ENCODE measurements at regions not wholly inside any gene's neighbourhood (a gene's known extent, or its start where the extent isn't known, plus 50 kb on each side); places are given as distances from the start of the nearest gene placed in this dataset.

DNA sequence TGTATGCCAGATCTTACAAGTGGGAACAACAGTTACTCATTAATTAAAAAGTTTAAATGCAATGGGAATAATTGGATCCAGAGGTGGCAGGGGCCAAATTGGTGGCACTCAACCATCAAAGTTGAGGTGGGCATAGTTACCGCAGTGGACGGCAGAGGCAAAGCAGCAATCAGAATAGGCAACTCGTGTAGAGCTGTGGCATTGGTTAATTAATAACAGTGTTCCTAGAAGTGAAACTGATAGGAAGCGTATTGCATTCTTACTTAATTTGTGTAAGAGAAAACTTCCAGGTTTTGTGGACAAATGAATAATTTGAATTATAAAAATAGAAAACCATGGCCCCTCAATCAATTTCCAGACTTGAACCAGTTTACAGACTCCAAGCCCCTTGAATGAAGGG is 1068.2 kb upstream of the ACVR2A start:
- Histone ChIP-seq H2BK120ac (ENCODE audit: low read depth, low read length) (no peak overlapping the region), H4K91ac (ENCODE audit: low read length) (no peak overlapping the region), H3K36me3 (ENCODE audit: control insufficient read depth in 1 of 2, insufficient read depth in 2 of 2, low read depth in 1 of 2, low read length in 2 of 2) (no peaks in the 10 kb centered on the region), H3K4me3 (ENCODE audit: insufficient read depth in 1 of 2, low read depth in 1 of 2, low read length in 2 of 2) (no peak overlapping the region), H3K79me1 (replicated peaks; ENCODE audit: low read length, poor library complexity, severe bottlenecking) (no peaks in the 10 kb centered on the region), H3K27ac (ENCODE audit: low read length, poor library complexity, severe bottlenecking) (no peak overlapping the region), H3K4me2 (ENCODE audit: low read length, poor library complexity, severe bottlenecking) (no peak overlapping the region), H3K23ac (ENCODE audit: low read length in 2 of 2) (no peak overlapping the region), H3K27me3 (ENCODE audit: control insufficient read depth in 1 of 2, insufficient read depth in 1 of 2, low read length in 2 of 2) (no peaks in the 10 kb centered on the region), H2BK15ac (ENCODE audit: low read depth, poor library complexity, severe bottlenecking) (no peak overlapping the region), H2BK5ac (ENCODE audit: low read depth, low read length, poor library complexity, severe bottlenecking) (no peak overlapping the region), H3K4ac (ENCODE audit: low read depth in 1 of 2, low read length in 2 of 2) (no peak overlapping the region), H3K9me3 (ENCODE audit: control insufficient read depth, low read length) (no peaks in the 10 kb centered on the region), H2AK5ac (ENCODE audit: low read length, severe bottlenecking) (no peak overlapping the region), H4K8ac (ENCODE audit: low read length) (no peak overlapping the region), H3K18ac (ENCODE audit: low read depth in 1 of 2, low read length in 2 of 2) (no peak overlapping the region), H3K9ac (ENCODE audit: low read length) (no peak overlapping the region), H3K4me1 (ENCODE audit: control insufficient read depth, insufficient read depth, low read depth, low read length) (peaks cover 1% of the 10 kb centered on the region), H3K14ac (ENCODE audit: low read length in 2 of 2) (no peak overlapping the region), H2BK12ac (ENCODE audit: low read length in 2 of 2) (no peak overlapping the region), H2AFZ (ENCODE audit: low read depth, low read length) (no peak overlapping the region)
- no peak for DNase-seq
- WGBS, result 77% methylated on average over 3 of the region's 4 CpGs

DNA sequence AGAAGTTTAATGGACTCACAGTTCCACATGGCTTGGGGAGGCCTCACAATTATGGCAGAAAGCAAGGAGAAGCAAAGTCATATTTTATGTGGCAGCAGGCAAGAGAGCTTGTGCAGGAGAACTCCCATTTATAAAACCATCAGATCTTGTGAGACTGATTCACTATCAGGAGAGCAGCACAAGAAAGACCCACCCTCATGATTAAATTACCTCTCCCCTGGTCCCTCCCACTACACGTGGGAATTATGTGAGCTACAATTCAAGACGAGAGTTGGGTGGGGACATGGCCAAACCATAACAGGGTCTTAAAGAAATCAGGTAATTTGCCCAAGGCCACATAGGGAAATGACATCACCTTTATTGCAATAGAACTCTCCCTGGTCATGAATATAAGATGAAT is 1073.3 kb upstream of the ACVR2A start:
- no peak overlapping the region for H2BK120ac ChIP-seq (ENCODE audit: low read depth, low read length)
- H3K14ac ChIP-seq (ENCODE audit: low read length in 2 of 2), result no peak overlapping the region
- no peak overlapping the region for H2BK12ac ChIP-seq (ENCODE audit: low read length in 2 of 2)
- H4K91ac ChIP-seq (ENCODE audit: low read length), result no peak overlapping the region
- no peak overlapping the region for H2BK5ac ChIP-seq (ENCODE audit: low read depth, low read length, poor library complexity, severe bottlenecking)
- no peak overlapping the region for H2BK15ac ChIP-seq (ENCODE audit: low read depth, poor library complexity, severe bottlenecking)
- H3K4me1 ChIP-seq (ENCODE audit: control insufficient read depth, insufficient read depth, low read depth, low read length), result peaks cover under 1% of the 10 kb centered on the region
- H3K4ac ChIP-seq (ENCODE audit: low read depth in 1 of 2, low read length in 2 of 2), result no peak overlapping the region
- no peaks in the 10 kb centered on the region for H3K27me3 ChIP-seq (ENCODE audit: control insufficient read depth in 1 of 2, insufficient read depth in 1 of 2, low read length in 2 of 2)
- no peak overlapping the region for H2AK5ac ChIP-seq (ENCODE audit: low read length, severe bottlenecking)
- H3K4me2 ChIP-seq (ENCODE audit: low read length, poor library complexity, severe bottlenecking), result no peak overlapping the region
- no peak overlapping the region for H3K23ac ChIP-seq (ENCODE audit: low read length in 2 of 2)
- H3K27ac ChIP-seq (ENCODE audit: low read length, poor library complexity, severe bottlenecking), result no peak overlapping the region
- WGBS, result 34% methylated on average over 2 of the region's 2 CpGs
- H3K9ac ChIP-seq (ENCODE audit: low read length), result no peak overlapping the region
- no peak overlapping the region for H2AFZ ChIP-seq (ENCODE audit: low read depth, low read length)
- H3K9me3 ChIP-seq (ENCODE audit: control insufficient read depth, low read length), result no peaks in the 10 kb centered on the region
- no peak for DNase-seq
- no peaks in the 10 kb centered on the region for H3K36me3 ChIP-seq (ENCODE audit: control insufficient read depth in 1 of 2, insufficient read depth in 2 of 2, low read depth in 1 of 2, low read length in 2 of 2)
- no peaks in the 10 kb centered on the region for H3K79me1 ChIP-seq (replicated peaks; ENCODE audit: low read length, poor library complexity, severe bottlenecking)
- no peak overlapping the region for H3K18ac ChIP-seq (ENCODE audit: low read depth in 1 of 2, low read length in 2 of 2)
- no peak overlapping the region for H3K4me3 ChIP-seq (ENCODE audit: insufficient read depth in 1 of 2, low read depth in 1 of 2, low read length in 2 of 2)
- H4K8ac ChIP-seq (ENCODE audit: low read length), result no peak overlapping the region

DNA sequence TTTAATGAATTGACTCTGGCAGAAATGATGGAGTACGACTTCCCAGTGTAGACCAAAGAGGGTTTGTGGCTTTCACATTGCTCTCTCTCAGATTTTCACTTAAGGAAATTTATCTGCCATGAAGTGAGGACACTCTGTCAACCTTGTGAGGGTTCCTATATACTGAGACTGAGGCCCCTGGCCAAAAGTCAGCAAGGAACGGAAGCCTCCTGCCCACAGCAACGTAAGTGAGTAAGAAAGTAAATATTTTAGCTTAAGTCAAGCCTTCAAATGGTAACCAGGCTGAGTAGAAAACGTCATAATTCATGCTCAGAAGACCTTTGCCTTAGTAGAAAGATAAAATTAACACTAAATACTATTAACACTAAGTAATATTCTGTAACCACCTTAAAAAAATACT is 1080.5 kb upstream of the ACVR2A start:
- H3K9me3 ChIP-seq (ENCODE audit: control insufficient read depth, low read length), result peaks cover 2% of the 10 kb centered on the region
- H3K23ac ChIP-seq (ENCODE audit: low read length in 2 of 2), result no peak overlapping the region
- H3K9ac ChIP-seq (ENCODE audit: low read length), result no peak overlapping the region
- H3K4me3 ChIP-seq (ENCODE audit: insufficient read depth in 1 of 2, low read depth in 1 of 2, low read length in 2 of 2), result no peak overlapping the region
- no peak overlapping the region for H2BK15ac ChIP-seq (ENCODE audit: low read depth, poor library complexity, severe bottlenecking)
- H3K79me1 ChIP-seq (replicated peaks; ENCODE audit: low read length, poor library complexity, severe bottlenecking), result no peaks in the 10 kb centered on the region
- no peak overlapping the region for H2AFZ ChIP-seq (ENCODE audit: low read depth, low read length)
- H2BK5ac ChIP-seq (ENCODE audit: low read depth, low read length, poor library complexity, severe bottlenecking), result no peak overlapping the region
- no peak overlapping the region for H3K14ac ChIP-seq (ENCODE audit: low read length in 2 of 2)
- H2BK120ac ChIP-seq (ENCODE audit: low read depth, low read length), result no peak overlapping the region
- H3K27me3 ChIP-seq (ENCODE audit: control insufficient read depth in 1 of 2, insufficient read depth in 1 of 2, low read length in 2 of 2), result no peaks in the 10 kb centered on the region
- H4K8ac ChIP-seq (ENCODE audit: low read length), result no peak overlapping the region
- no peak overlapping the region for H3K4ac ChIP-seq (ENCODE audit: low read depth in 1 of 2, low read length in 2 of 2)
- H3K36me3 ChIP-seq (ENCODE audit: control insufficient read depth in 1 of 2, insufficient read depth in 2 of 2, low read depth in 1 of 2, low read length in 2 of 2), result no peaks in the 10 kb centered on the region
- DNase-seq, result no peak
- H3K4me2 ChIP-seq (ENCODE audit: low read length, poor library complexity, severe bottlenecking), result no peak overlapping the region
- H4K91ac ChIP-seq (ENCODE audit: low read length), result no peak overlapping the region
- no peak overlapping the region for H3K27ac ChIP-seq (ENCODE audit: low read length, poor library complexity, severe bottlenecking)
- no peak overlapping the region for H2BK12ac ChIP-seq (ENCODE audit: low read length in 2 of 2)
- 73% methylated on average over 3 of the region's 4 CpGs for WGBS
- no peaks in the 10 kb centered on the region for H3K4me1 ChIP-seq (ENCODE audit: control insufficient read depth, insufficient read depth, low read depth, low read length)
- H2AK5ac ChIP-seq (ENCODE audit: low read length, severe bottlenecking), result no peak overlapping the region
- no peak overlapping the region for H3K18ac ChIP-seq (ENCODE audit: low read depth in 1 of 2, low read length in 2 of 2)

DNA sequence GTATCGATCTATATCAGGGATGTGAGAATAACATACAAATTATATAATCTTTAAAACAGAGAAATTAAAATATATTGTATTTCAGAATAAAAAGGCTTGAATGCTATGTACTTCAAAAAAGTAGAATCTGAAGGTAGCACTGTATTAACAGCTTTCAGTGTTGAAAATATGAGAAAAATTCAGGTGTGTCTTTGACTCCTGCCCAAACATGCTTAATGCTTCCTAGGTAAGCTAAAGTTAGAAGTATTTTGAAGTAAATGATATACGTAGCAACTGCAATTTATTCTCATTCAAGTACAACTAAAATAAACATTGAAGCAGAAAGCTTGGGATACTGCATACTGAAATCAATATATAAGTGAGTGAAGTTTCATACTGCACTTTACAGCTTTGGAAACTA is 1082.0 kb upstream of the ACVR2A start:
- Histone ChIP-seq H3K4me1 (ENCODE audit: control insufficient read depth, insufficient read depth, low read depth, low read length) (no peaks in the 10 kb centered on the region), H2BK120ac (ENCODE audit: low read depth, low read length) (no peak overlapping the region), H2AK5ac (ENCODE audit: low read length, severe bottlenecking) (no peak overlapping the region), H3K27me3 (ENCODE audit: control insufficient read depth in 1 of 2, insufficient read depth in 1 of 2, low read length in 2 of 2) (no peaks in the 10 kb centered on the region), H3K79me1 (replicated peaks; ENCODE audit: low read length, poor library complexity, severe bottlenecking) (no peaks in the 10 kb centered on the region), H2BK12ac (ENCODE audit: low read length in 2 of 2) (no peak overlapping the region), H4K91ac (ENCODE audit: low read length) (no peak overlapping the region), H3K9me3 (ENCODE audit: control insufficient read depth, low read length) (peaks cover 2% of the 10 kb centered on the region), H3K27ac (ENCODE audit: low read length, poor library complexity, severe bottlenecking) (no peak overlapping the region), H3K18ac (ENCODE audit: low read depth in 1 of 2, low read length in 2 of 2) (no peak overlapping the region), H4K8ac (ENCODE audit: low read length) (no peak overlapping the region), H3K4ac (ENCODE audit: low read depth in 1 of 2, low read length in 2 of 2) (no peak overlapping the region), H3K4me2 (ENCODE audit: low read length, poor library complexity, severe bottlenecking) (no peak overlapping the region), H2BK15ac (ENCODE audit: low read depth, poor library complexity, severe bottlenecking) (no peak overlapping the region), H2BK5ac (ENCODE audit: low read depth, low read length, poor library complexity, severe bottlenecking) (no peak overlapping the region), H2AFZ (ENCODE audit: low read depth, low read length) (no peak overlapping the region), H3K9ac (ENCODE audit: low read length) (no peak overlapping the region), H3K4me3 (ENCODE audit: insufficient read depth in 1 of 2, low read depth in 1 of 2, low read length in 2 of 2) (no peak overlapping the region), H3K36me3 (ENCODE audit: control insufficient read depth in 1 of 2, insufficient read depth in 2 of 2, low read depth in 1 of 2, low read length in 2 of 2) (no peaks in the 10 kb centered on the region), H3K23ac (ENCODE audit: low read length in 2 of 2) (no peak overlapping the region), H3K14ac (ENCODE audit: low read length in 2 of 2) (no peak overlapping the region)
- no CpG with 5 or more reads among the region's 2 CpGs for WGBS
- no peak for DNase-seq
